ENCODE measurements at regions not wholly inside any gene's neighbourhood (a gene's known extent, or its start where the extent isn't known, plus 50 kb on each side); places are given as distances from the start of the nearest gene placed in this dataset.

GRCh38 chr15:47975427-47975826 lies 145.4 kb upstream of the SLC24A5 start:
- TF ChIP-seq CTCF (IDR thresholded peaks at IDR 0.05): no peak
- no peak for TF ChIP-seq ZFX (IDR thresholded peaks at IDR 0.05; ENCODE audit: borderline replicate concordance)
- no peak overlapping the region for H3K27ac ChIP-seq

- TF ChIP-seq ZFX (IDR thresholded peaks at IDR 0.05; ENCODE audit: borderline replicate concordance): no peak
- peak; percentile 20; the same call in 1 of the 2 replicates for TF ChIP-seq CTCF (IDR thresholded peaks at IDR 0.05)
- no peak overlapping the region for H3K27ac ChIP-seq
These were observed 137.3 kb upstream of the SLC24A5 start for GRCh38 chr15:47983533-47983932.

GRCh38 chr15:47985568-47985967 lies 135.2 kb upstream of the SLC24A5 start:
- TF ChIP-seq ZFX (IDR thresholded peaks at IDR 0.05; ENCODE audit: borderline replicate concordance): no peak
- no peak for TF ChIP-seq CTCF (IDR thresholded peaks at IDR 0.05)
- no peak overlapping the region for H3K27ac ChIP-seq

GRCh38 chr15:47987461-47987860 lies 133.3 kb upstream of the SLC24A5 start:
- no peak for TF ChIP-seq CTCF (IDR thresholded peaks at IDR 0.05)
- no peak for TF ChIP-seq ZFX (IDR thresholded peaks at IDR 0.05; ENCODE audit: borderline replicate concordance)

GRCh38 chr15:47987908-47988532 lies 132.8 kb upstream of the SLC24A5 start:
- peak; percentile 77 for TF ChIP-seq CTCF (IDR thresholded peaks at IDR 0.05)
- no peak for TF ChIP-seq ZFX (IDR thresholded peaks at IDR 0.05; ENCODE audit: borderline replicate concordance)
- H3K27ac ChIP-seq: no peak overlapping the region

More at GRCh38 chr15:47987461-47987860, 133.3 kb upstream of the SLC24A5 start:
- H3K27ac ChIP-seq: no peak overlapping the region

GRCh38 chr15:47988564-47988963 lies 132.2 kb upstream of the SLC24A5 start:
- TF ChIP-seq CTCF (IDR thresholded peaks at IDR 0.05): no peak
- no peak for TF ChIP-seq ZFX (IDR thresholded peaks at IDR 0.05; ENCODE audit: borderline replicate concordance)
- no peak overlapping the region for H3K27ac ChIP-seq

- H3K27ac ChIP-seq: no peak overlapping the region
- TF ChIP-seq CTCF (IDR thresholded peaks at IDR 0.05): no peak
- TF ChIP-seq ZFX (IDR thresholded peaks at IDR 0.05; ENCODE audit: borderline replicate concordance): no peak
These were observed 130.0 kb upstream of the SLC24A5 start for GRCh38 chr15:47990821-47991220.

Data from 22Rv1 (cell line).